CD14-positive monocyte (primary cell): ENCODE measurements at regions not wholly inside any gene's neighbourhood (a gene's known extent, or its start where the extent isn't known, plus 50 kb on each side); places are given as distances from the start of the nearest gene placed in this dataset.

Source experiments
- DNase-seq, 3 donors: peaks; one replicate each; pipeline ENCODE4 v3.0.0-alpha.2; 2011 to 2022
- H2AFZ ChIP-seq: 2 replicates; pipeline ENCODE4 v1.6.0; 2012; ENCODE audit warnings: mild to moderate bottlenecking, low read depth, low read length, inconsistent platforms; ENCODE audit not compliant: insufficient read depth, poor library complexity, severe bottlenecking
- H3K27ac ChIP-seq, 2 donors: 1 replicate in 1 of 2; 2 replicates in 1 of 2; pipeline ENCODE4 v1.5.1; 2012 to 2013; ENCODE audit warnings: low read length in 2 of 2, control low read depth in 1 of 2, inconsistent platforms in 1 of 2, low read depth in 1 of 2, mild to moderate bottlenecking in 1 of 2
- H3K27me3 ChIP-seq, 2 donors: one replicate each; pipeline versions ENCODE4 v1.6.0 to v1.6.1; 2011 to 2013; ENCODE audit warnings: low read length in 2 of 2; ENCODE audit not compliant: control insufficient read depth in 2 of 2, insufficient read depth in 2 of 2
- H3K36me3 ChIP-seq, 2 donors: replicated peaks in 1 of 2; 1 replicate in 1 of 2; 2 replicates in 1 of 2; pipeline versions ENCODE4 v1.5.1 to v1.6.1; 2012 to 2013; ENCODE audit warnings: low read length in 2 of 2, control low read depth in 1 of 2, inconsistent platforms in 1 of 2, mild to moderate bottlenecking in 1 of 2; ENCODE audit not compliant: insufficient read depth in 2 of 2, control insufficient read depth in 1 of 2
- H3K4me1 ChIP-seq, 2 donors: 1 replicate in 1 of 2; 2 replicates in 1 of 2; pipeline versions ENCODE4 v1.5.1 to v1.6.1; 2012 to 2013; ENCODE audit warnings: low read length in 2 of 2, control low read depth in 1 of 2, inconsistent platforms in 1 of 2, mild to moderate bottlenecking in 1 of 2, moderate library complexity in 1 of 2; ENCODE audit not compliant: insufficient read depth in 2 of 2, control insufficient read depth in 1 of 2
- H3K4me2 ChIP-seq: replicated peaks from 2 replicates; pipeline ENCODE3; 2012; ENCODE audit warnings: low read length, moderate library complexity, mild to moderate bottlenecking; ENCODE audit not compliant: poor library complexity, severe bottlenecking; ENCODE audit errors: extremely low read depth
- H3K4me3 ChIP-seq, 3 experiments: fragments of 200-600 bp in 1 of 3; sonication (generic) in 1 of 3; replicated peaks in 1 of 3; 1 replicate in 2 of 3; 2 replicates in 1 of 3; pipeline ENCODE4 v1.5.1; 2011 to 2013; ENCODE audit warnings: low read length in 3 of 3, mild to moderate bottlenecking in 3 of 3, control low read depth in 2 of 3, low read depth in 2 of 3, inconsistent platforms in 1 of 3, moderate library complexity in 1 of 3
- H3K79me2 ChIP-seq: 2 replicates; pipeline ENCODE4 v1.6.0; 2012; ENCODE audit warnings: mild to moderate bottlenecking, control low read depth, inconsistent platforms, low read length, moderate library complexity; ENCODE audit not compliant: insufficient read depth
- H3K9ac ChIP-seq: 2 replicates; pipeline ENCODE4 v1.6.0; 2017; ENCODE audit warnings: low read length, mild to moderate bottlenecking; ENCODE audit not compliant: insufficient read depth, poor library complexity, severe bottlenecking
- H3K9me3 ChIP-seq, 2 donors: replicated peaks in 1 of 2; 1 replicate in 1 of 2; 2 replicates in 1 of 2; pipeline versions ENCODE4 v1.5.1 to v1.6.1; 2012 to 2013; ENCODE audit warnings: low read length in 2 of 2, control low read depth in 1 of 2; ENCODE audit not compliant: control insufficient read depth in 1 of 2, insufficient read depth in 1 of 2
- H4K20me1 ChIP-seq: 2 replicates; pipeline ENCODE4 v1.6.0; 2012; ENCODE audit warnings: mild to moderate bottlenecking, low read length, control low read depth, moderate library complexity; ENCODE audit not compliant: insufficient read depth
- H3K27ac Mint-ChIP-seq, 7 donors: one replicate each; pipeline ENCODE4 v1.8.0; 2020; ENCODE audit warnings: mild to moderate bottlenecking in 7 of 7, mixed read lengths in 7 of 7, moderate library complexity in 6 of 7, inconsistent platforms in 2 of 7
- H3K27me3 Mint-ChIP-seq, 3 donors: one replicate each; pipeline ENCODE4 v1.8.0; 2021 to 2022; ENCODE audit warnings: low read depth in 3 of 3, mild to moderate bottlenecking in 3 of 3, mixed read lengths in 3 of 3, moderate library complexity in 3 of 3, inconsistent platforms in 1 of 3
- H3K36me3 Mint-ChIP-seq, 2 donors: one replicate each; pipeline ENCODE4 v1.8.0; 2020; ENCODE audit warnings: mixed read lengths in 2 of 2, inconsistent platforms in 1 of 2, mild to moderate bottlenecking in 1 of 2
- H3K4me1 Mint-ChIP-seq: one replicate; pipeline ENCODE4 v1.8.0; 2020; ENCODE audit warnings: mild to moderate bottlenecking, mixed read lengths
- H3K4me3 Mint-ChIP-seq, 2 donors: one replicate each; pipeline ENCODE4 v1.8.0; 2020; ENCODE audit warnings: mild to moderate bottlenecking in 2 of 2, mixed read lengths in 2 of 2, moderate library complexity in 1 of 2
- H3K9me3 Mint-ChIP-seq, 7 donors: one replicate each; pipeline ENCODE4 v1.8.0; 2020 to 2022; ENCODE audit warnings: mixed read lengths in 7 of 7, mild to moderate bottlenecking in 6 of 7, moderate library complexity in 6 of 7, inconsistent platforms in 2 of 7
- CTCF ChIP-seq: fragments of 200-600 bp; IDR thresholded peaks from one replicate; pipeline ENCODE4 v1.8.0; 2022; ENCODE audit warnings: antibody characterized with exemption, mild to moderate bottlenecking
- WGBS: methylation state at CpG from one replicate; pipeline ENCODE4 v1.1.5; 2013; ENCODE audit warnings: missing lambda C conversion rate; ENCODE audit not compliant: insufficient coverage; 5-methylcytosine and 5-hydroxymethylcytosine counted together
- intact Hi-C, 2 donors: fragments of 100-400 bp; cut with micrococcal nuclease; formaldehyde crosslinking; loops; one replicate each; pipeline versions ENCODE4 v1.15.0 to v1.15.1; 2023

- H3K36me3 ChIP-seq = no peaks in the 10 kb centered on the region
- H3K4me3 ChIP-seq = no peak overlapping the region
- no peaks in the 10 kb centered on the region for H3K79me2 ChIP-seq
- H4K20me1 ChIP-seq = no peaks in the 10 kb centered on the region
- no peak for TF ChIP-seq CTCF
- H3K9me3 Mint-ChIP-seq = peaks cover 0 to 20% (median 14%) of the 10 kb centered on the region in 7 donors
- H3K27me3 ChIP-seq = peaks cover 3 to 12% of the 10 kb centered on the region in 2 donors
- intact Hi-C loops = no loop called here
- no peak overlapping the region for H3K27ac ChIP-seq
- H3K4me3 Mint-ChIP-seq = no peak overlapping the region
- no peak overlapping the region for H2AFZ ChIP-seq
- DNase-seq = no peak
- no peak overlapping the region for H3K9ac ChIP-seq
- WGBS = no CpG with 5 or more reads among the region's 5 CpGs
- no peaks in the 10 kb centered on the region for H3K4me1 Mint-ChIP-seq
- H3K36me3 Mint-ChIP-seq = no peaks in the 10 kb centered on the region
- no peak overlapping the region for H3K27ac Mint-ChIP-seq
- no peak overlapping the region for H3K4me2 ChIP-seq
- peaks cover 0 to 1% of the 10 kb centered on the region in 2 donors for H3K9me3 ChIP-seq
- H3K4me1 ChIP-seq = no peaks in the 10 kb centered on the region
- H3K27me3 Mint-ChIP-seq = peaks cover 3 to 39% (median 20%) of the 10 kb centered on the region in 3 donors
These were observed 78.0 kb downstream of the ACKR3 start for GRCh38 chr2:236647621-236648020.

GRCh38 chr2:236653863-236654262, 84.2 kb downstream of the ACKR3 start:
- intact Hi-C loops = no loop called here
- H4K20me1 ChIP-seq = no peaks in the 10 kb centered on the region
- H3K9me3 ChIP-seq = no peaks in the 10 kb centered on the region
- H3K36me3 ChIP-seq = no peaks in the 10 kb centered on the region
- no peak overlapping the region for H2AFZ ChIP-seq
- no peak overlapping the region for H3K4me2 ChIP-seq
- Mint-ChIP-seq H3K4me3 (no peak overlapping the region), H3K9me3 (peaks cover 2 to 14% (median 6%) of the 10 kb centered on the region in 7 donors), H3K27me3 (peaks cover 9 to 38% (median 25%) of the 10 kb centered on the region in 3 donors), H3K36me3 (no peaks in the 10 kb centered on the region), H3K27ac (no peak overlapping the region), H3K4me1 (no peaks in the 10 kb centered on the region)
- no peak for DNase-seq
- peaks cover 3 to 12% of the 10 kb centered on the region in 2 donors for H3K27me3 ChIP-seq
- H3K27ac ChIP-seq = no peak overlapping the region
- H3K4me1 ChIP-seq = no peaks in the 10 kb centered on the region
- no peak for TF ChIP-seq CTCF
- 86% methylated on average over 1 of the region's 1 CpG for WGBS
- H3K9ac ChIP-seq = no peak overlapping the region
- H3K4me3 ChIP-seq = no peak overlapping the region
- no peaks in the 10 kb centered on the region for H3K79me2 ChIP-seq
